Esophagus squamous epithelium (tissue), 5 donors: ENCODE measurements at regions not wholly inside any gene's neighbourhood (a gene's known extent, or its start where the extent isn't known, plus 50 kb on each side); places are given as distances from the start of the nearest gene placed in this dataset.

ENCODE experiments used
- DNase-seq: peaks from one replicate; lab custom pipeline; 2025; lab: John Stamatoyannopoulos, UW
- H3K27ac ChIP-seq, 4 donors: fragments of 200-600 bp; sonication (generic); one replicate each; pipeline ENCODE4 v1.5.1; 2016 to 2019; ENCODE audit warnings: mild to moderate bottlenecking in 1 of 4
- H3K27me3 ChIP-seq, 4 donors: fragments of 200-600 bp; sonication (generic); 1 replicate in 3 of 4; 2 replicates in 1 of 4; pipeline versions ENCODE4 v1.5.1 to v1.6.0; 2017 to 2021; ENCODE audit warnings: antibody characterized with exemption in 1 of 4
- H3K36me3 ChIP-seq, 3 donors: fragments of 200-600 bp; sonication (generic); one replicate each; pipeline ENCODE4 v1.5.1; 2016 to 2019
- H3K4me1 ChIP-seq, 3 donors: fragments of 200-600 bp; sonication (generic); one replicate each; pipeline ENCODE4 v1.5.1; 2017 to 2019
- H3K4me3 ChIP-seq, 4 donors: fragments of 200-600 bp; sonication (generic); 1 replicate in 3 of 4; 2 replicates in 1 of 4; pipeline ENCODE4 v1.5.1; 2016 to 2019; ENCODE audit warnings: mild to moderate bottlenecking in 2 of 4, moderate library complexity in 1 of 4
- H3K9me3 ChIP-seq, 3 donors: fragments of 200-600 bp; sonication (generic); one replicate each; pipeline ENCODE4 v1.5.1; 2016 to 2019
- CTCF ChIP-seq, 6 experiments: fragments of 450-650 bp in 4 of 6; fragments of 200-600 bp in 2 of 6; sonication (generic) in 2 of 6; IDR thresholded peaks; one replicate each; pipeline ENCODE4 v1.5.1; 2016 to 2019; ENCODE audit warnings: antibody characterized with exemption in 6 of 6, mild to moderate bottlenecking in 4 of 6, moderate library complexity in 4 of 6
- POLR2A ChIP-seq, 4 donors: fragments of 450-650 bp; IDR thresholded peaks; one replicate each; pipeline ENCODE4 v1.6.1; 2017; ENCODE audit warnings: antibody characterized with exemption in 4 of 4, mild to moderate bottlenecking in 4 of 4, moderate library complexity in 3 of 4
- WGBS, 2 donors: methylation state at CpG; one replicate each; pipeline ENCODE4 v1.1.5; 2018; 5-methylcytosine and 5-hydroxymethylcytosine counted together
- intact Hi-C: fragments of 100-400 bp; cut with DNase I; formaldehyde crosslinking; loops from one replicate; pipeline ENCODE4 v1.15.0; 2022
- donor health status: DM: yes; HTN: yes; CAD: no.

GRCh38 chr15:69819371-69819770 lies 278.3 kb downstream of the TLE3 start:
- no peak overlapping the region for H3K27ac ChIP-seq

GRCh38 chr15:69820819-69821218 lies 276.9 kb downstream of the TLE3 start:
- DNase-seq = no peak
- intact Hi-C loops = no loop called here
- whole genome bisulfite sequencing, 2 donors = 64 to 70% methylated on average over 4 to 6 of the region's 7 CpGs

More at GRCh38 chr15:69819371-69819770, 278.3 kb downstream of the TLE3 start:
- H3K4me3 ChIP-seq = no peak overlapping the region
- H3K27me3 ChIP-seq = peaks cover 0 to 60% (median 0%) of the 10 kb centered on the region in 4 donors
- H3K36me3 ChIP-seq = no peaks in the 10 kb centered on the region
- DNase-seq = no peak
- no peaks in the 10 kb centered on the region for H3K9me3 ChIP-seq
- H3K4me1 ChIP-seq = no peaks in the 10 kb centered on the region
- TF ChIP-seq POLR2A (IDR thresholded peaks at IDR 0.05) = no peak
- TF ChIP-seq CTCF (IDR thresholded peaks at IDR 0.05) = no peak
- intact Hi-C loops = no loop called here
- WGBS, 2 donors = 79 to 100% methylated on average over 2 of the region's 3 CpGs

GRCh38 chr15:69823223-69823907 lies 274.4 kb downstream of the TLE3 start:
- Histone ChIP-seq H3K9me3 (no peaks in the 10 kb centered on the region), H3K4me3 (no peak overlapping the region)

More at GRCh38 chr15:69820819-69821218, 276.9 kb downstream of the TLE3 start:
- H3K27ac ChIP-seq = no peak overlapping the region
- no peaks in the 10 kb centered on the region for H3K9me3 ChIP-seq
- H3K4me3 ChIP-seq = no peak overlapping the region
- peaks cover 0 to 60% (median 0%) of the 10 kb centered on the region in 4 donors for H3K27me3 ChIP-seq
- H3K4me1 ChIP-seq = no peaks in the 10 kb centered on the region
- H3K36me3 ChIP-seq = no peaks in the 10 kb centered on the region
- TF ChIP-seq CTCF (IDR thresholded peaks at IDR 0.05) (no peak), POLR2A (IDR thresholded peaks at IDR 0.05) (no peak)

GRCh38 chr15:69824075-69824876 lies 273.4 kb downstream of the TLE3 start:
- no peaks in the 10 kb centered on the region for H3K9me3 ChIP-seq
- H3K4me3 ChIP-seq = no peak overlapping the region
- no peaks in the 10 kb centered on the region for H3K36me3 ChIP-seq
- no peak for DNase-seq
- TF ChIP-seq POLR2A (IDR thresholded peaks at IDR 0.05) (no peak), CTCF (IDR thresholded peaks at IDR 0.05) (no peak)
- H3K27me3 ChIP-seq = peaks cover 0 to 50% (median 0%) of the 10 kb centered on the region in 4 donors
- WGBS, 2 donors = 73 to 76% methylated on average over 9 of the region's 9 CpGs
- H3K4me1 ChIP-seq = no peaks in the 10 kb centered on the region
- intact Hi-C loops = no loop called here
- no peak overlapping the region for H3K27ac ChIP-seq

More at GRCh38 chr15:69823223-69823907, 274.4 kb downstream of the TLE3 start:
- Histone ChIP-seq H3K27ac (no peak overlapping the region), H3K4me1 (no peaks in the 10 kb centered on the region), H3K36me3 (no peaks in the 10 kb centered on the region), H3K27me3 (peaks cover 0 to 60% (median 0%) of the 10 kb centered on the region in 4 donors)
- TF ChIP-seq CTCF (IDR thresholded peaks at IDR 0.05) = no peak
- TF ChIP-seq POLR2A (IDR thresholded peaks at IDR 0.05) = no peak
- 51 to 54% methylated on average over 8 of the region's 8 CpGs for WGBS, 2 donors
- DNase-seq = no peak
- intact Hi-C loops = no loop called here

GRCh38 chr15:69824877-69825406 lies 272.8 kb downstream of the TLE3 start:
- no peak overlapping the region for H3K4me3 ChIP-seq
- no peaks in the 10 kb centered on the region for H3K4me1 ChIP-seq
- no peak overlapping the region for H3K27ac ChIP-seq
- 79 to 88% methylated on average over 2 of the region's 2 CpGs for WGBS, 2 donors
- intact Hi-C loops = no loop called here
- no peaks in the 10 kb centered on the region for H3K36me3 ChIP-seq
- no peak for TF ChIP-seq CTCF (IDR thresholded peaks at IDR 0.05)
- TF ChIP-seq POLR2A (IDR thresholded peaks at IDR 0.05) = no peak
- DNase-seq = no peak
- peaks cover 0 to 44% (median 0%) of the 10 kb centered on the region in 4 donors for H3K27me3 ChIP-seq
- no peaks in the 10 kb centered on the region for H3K9me3 ChIP-seq
